ENCODE measurements at regions not wholly inside any gene's neighbourhood (a gene's known extent, or its start where the extent isn't known, plus 50 kb on each side); places are given as distances from the start of the nearest gene placed in this dataset.
"Not testable (repeated sequence)": the region's sequence is repeated elsewhere in the genome, so short reads cannot be mapped to it uniquely, and the experiment has no call there.

DNA sequence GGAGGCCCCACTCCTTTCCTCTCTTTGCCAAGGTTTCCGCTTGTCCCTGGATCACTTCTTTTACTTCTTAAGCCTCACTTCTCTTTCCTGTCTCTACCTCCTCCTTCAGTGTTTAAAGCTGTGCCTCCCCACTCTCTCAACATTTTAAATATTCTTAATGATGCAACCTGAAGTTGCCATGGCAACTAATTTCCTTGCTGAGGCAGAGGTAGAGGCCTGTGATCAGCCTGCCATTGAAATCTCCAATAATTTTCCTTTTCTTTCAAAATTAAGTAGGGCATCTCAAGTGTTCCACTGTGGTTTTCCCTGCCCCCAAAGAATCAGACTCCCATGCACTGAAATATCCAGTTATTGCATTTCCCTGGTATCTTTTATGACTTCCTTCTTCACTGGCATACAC is 108.6 kb upstream of the VRK1 start:
- DNase-seq, result no peak

DNA sequence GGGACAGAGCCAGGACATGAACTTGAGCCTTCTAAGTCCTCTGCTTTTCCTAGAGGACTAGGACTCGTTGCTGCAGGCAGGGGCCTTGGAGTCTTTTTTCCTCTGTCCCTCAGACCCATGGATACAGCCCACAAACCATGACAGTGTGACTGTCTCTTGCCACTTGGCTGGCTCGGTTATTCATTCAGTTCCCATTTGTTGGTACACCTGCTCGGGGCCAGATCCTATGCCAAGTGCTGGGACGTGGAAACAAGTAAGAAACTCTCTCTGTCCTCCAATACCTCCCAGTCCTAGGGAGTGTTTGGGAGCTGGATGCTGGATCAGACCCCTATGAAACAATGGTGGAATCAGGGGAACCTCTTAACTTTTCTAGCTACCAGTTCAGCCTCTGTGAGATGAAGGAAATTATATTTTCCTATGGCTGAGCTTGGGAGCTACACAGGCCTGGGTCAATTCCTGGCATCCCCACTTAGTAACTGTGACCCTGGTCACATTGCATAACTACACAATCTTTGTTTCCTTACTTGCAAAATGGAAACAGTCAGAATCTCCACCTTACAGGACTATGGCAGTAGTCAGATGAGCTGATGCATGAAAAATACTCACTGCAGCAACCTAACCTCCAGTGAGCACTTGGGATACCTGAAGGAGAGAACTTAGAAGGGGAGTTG is 106.3 kb upstream of the VRK1 start:
- DNase-seq, result no peak

DNA sequence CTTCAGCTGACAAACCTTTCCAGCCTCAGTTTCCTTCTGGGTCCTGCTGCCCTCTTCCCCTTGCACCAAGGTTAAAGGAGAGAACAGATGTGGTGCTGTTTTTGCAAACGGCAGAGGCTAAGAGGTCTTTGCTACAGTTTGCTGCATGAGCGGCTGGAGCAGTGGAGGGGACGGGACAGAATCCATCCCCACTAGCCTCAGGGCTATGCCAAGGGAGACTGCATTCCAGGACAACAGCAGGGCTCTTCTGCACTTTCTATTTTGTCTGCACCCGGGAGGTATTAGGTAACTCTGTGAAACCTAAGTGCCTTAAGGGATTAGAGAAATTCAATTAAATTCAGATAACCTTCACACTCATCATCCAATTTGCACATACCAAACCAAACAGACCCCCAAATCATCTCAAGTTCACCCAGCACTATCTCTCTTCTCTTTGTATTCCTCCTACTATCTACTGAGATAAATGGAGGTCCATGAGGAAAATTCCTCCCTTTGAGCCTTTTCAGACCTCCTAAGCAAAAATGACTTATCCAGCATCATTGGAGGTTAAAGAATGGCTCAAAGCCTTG is 103.8 kb upstream of the VRK1 start:
- no peak for DNase-seq

DNA sequence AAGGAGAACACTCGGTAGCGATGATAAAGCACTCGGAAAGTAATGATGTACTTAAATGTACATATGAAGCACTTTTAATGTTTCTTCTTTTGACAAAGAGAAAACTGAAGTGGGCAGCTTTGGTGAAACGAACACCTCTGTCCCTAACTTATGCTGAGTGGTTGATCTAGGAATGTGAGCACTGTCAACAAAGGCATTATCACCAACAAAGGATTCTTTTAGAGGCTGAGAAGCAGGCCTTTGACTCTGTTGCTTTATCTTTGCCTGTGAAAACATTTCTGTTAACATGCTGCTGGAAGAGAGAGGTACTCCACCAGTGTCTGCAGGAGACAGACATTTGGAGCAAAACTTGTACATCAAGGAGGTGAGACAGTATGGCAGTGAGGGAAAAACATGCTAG is 103.2 kb upstream of the VRK1 start:
- DNase-seq, result no peak

DNA sequence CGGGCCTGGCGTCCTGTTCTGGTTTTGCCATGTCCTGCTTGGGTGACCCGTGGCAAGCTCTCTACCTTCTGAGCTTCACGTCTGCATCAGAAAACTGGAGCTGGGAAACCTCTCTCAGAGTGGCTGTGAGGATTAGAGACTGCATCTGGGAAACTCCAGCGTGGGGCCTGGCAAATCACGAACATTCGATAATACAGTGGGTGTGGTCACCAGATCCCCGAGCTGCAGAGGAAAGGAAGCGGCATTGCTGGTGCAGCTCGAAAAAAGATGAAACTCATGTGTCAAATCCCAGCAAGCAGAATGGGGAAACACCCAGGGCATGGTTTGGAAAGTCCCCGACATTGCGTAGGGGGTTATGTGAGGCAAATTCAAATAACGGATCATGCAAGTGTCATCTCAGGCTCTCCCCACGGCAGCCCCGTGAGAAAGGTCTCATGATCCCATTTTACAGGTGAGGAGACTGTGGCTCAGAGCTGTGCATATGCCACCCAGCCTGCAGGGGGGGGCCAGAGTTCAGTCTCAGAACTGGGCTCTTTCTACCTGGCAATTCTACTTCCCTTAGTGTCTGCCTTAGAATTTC is 98.1 kb upstream of the VRK1 start:
- no peak for DNase-seq

DNA sequence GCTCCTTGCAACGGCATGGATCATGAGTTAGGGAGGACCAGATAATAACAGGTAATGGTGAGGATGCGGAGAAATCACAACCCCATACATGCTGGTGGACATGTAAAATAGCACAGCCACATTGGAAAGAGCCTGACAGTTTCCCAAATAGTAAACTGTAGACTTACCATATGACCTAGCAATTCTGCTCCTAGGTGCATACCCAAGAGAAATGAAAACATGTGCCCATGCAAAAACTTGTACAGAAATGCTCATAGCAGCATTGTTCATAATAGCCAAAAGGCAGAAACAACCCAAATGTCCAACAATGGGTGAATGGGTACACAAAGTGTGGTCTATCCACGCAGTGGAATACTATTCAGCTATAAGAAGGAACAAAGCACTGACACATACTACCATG is 97.5 kb upstream of the VRK1 start:
- DNase-seq, result no peak

DNA sequence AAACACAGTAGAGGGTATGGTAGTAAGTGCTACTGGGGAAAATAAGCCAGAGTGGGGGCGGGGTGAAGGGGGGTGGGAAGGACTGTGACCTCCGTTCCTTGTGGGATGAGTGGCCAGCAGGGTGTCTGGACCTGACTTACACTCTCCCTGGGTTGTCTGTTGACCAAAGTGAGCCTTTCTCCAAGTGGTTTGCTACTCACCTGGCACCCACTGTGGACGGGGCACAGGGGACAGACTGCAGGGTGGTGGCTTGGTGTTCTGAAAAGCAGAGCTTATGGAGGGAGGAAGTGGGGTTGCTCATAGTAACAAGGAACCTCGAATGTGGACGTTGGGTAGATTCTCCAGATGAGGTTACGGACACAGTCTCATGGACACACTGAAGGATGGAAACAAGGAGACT is 94.4 kb upstream of the VRK1 start:
- no peak for DNase-seq

DNA sequence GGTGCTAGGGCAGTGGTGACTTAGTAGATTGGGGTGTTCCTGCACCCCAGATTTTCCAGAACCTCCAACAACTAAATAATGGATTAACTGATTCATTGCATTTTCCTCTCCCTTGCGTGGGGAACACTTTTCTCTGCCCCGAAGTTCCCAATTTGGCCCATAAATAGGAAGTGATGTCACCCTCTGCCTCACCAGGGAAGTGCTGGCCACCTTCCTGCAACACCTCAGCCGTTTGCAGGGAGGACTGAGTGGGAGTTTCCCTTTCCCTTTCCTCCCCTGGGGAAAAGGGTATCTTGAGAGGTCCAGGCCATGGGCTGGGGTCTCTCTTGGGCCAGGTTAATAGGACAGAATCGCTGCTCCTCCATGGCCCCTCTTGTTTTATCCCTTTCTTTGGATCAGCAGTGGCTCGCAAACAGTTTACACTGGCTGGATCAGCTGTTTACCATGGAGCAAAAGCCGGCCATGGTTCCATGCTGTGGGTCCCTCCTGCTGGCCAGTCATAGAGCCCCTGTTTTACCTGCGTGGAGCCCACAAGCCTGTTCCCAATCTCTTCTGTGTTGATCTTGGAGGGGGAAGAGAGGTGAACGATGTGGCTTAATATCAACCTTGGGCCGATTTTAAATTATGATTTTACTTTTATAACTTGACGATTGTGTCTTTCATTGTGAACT is 91.6 kb upstream of the VRK1 start:
- no peak for DNase-seq

DNA sequence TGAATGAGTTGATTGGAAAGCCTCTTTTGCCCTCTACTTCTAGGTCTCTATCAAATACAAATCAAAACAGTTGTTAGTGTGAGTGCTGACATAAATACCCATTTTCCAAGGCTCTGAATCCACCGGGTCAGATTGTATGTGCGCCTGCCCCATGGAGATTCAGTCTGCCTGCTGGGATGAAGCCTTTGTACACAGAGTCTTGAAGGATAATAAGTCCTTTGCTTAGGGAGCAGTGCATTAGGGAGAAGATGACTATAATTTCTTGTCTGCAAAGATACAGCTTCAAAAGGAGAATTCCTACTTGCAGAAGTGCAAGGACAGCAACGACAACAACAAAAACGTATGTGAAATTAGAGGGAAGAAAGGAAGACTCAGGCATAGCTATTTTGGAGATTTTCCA is 90.3 kb upstream of the VRK1 start:
- no peak for DNase-seq

DNA sequence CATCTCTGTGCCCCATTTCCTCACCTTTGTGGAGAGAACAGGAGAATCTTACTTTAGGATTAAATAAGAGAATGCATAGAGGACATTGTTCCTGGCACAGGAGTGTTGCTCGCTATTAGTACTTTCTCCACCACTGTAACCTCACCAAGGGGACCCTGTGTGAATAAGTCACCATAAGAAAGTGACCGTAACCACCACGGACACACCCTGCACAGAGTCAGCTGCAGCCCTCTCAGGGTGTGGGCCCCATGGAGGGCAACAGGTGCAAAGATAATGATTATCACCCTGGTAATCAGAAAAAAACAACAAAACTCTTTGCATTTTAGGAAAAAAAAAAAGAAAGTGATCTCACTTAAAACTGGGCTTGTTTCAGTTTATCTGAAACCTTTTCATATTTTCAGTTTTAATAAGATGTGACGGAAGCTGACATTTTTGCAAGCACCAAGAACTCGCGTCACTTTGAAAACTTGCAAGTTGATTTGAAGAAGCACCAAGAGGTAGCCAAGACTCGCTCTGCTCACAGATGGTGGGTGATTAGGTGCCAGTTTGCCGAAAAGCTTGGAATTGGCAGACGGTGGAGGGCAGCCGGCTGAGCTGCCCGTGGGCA is 87.0 kb upstream of the VRK1 start:
- DNase-seq, result no peak

DNA sequence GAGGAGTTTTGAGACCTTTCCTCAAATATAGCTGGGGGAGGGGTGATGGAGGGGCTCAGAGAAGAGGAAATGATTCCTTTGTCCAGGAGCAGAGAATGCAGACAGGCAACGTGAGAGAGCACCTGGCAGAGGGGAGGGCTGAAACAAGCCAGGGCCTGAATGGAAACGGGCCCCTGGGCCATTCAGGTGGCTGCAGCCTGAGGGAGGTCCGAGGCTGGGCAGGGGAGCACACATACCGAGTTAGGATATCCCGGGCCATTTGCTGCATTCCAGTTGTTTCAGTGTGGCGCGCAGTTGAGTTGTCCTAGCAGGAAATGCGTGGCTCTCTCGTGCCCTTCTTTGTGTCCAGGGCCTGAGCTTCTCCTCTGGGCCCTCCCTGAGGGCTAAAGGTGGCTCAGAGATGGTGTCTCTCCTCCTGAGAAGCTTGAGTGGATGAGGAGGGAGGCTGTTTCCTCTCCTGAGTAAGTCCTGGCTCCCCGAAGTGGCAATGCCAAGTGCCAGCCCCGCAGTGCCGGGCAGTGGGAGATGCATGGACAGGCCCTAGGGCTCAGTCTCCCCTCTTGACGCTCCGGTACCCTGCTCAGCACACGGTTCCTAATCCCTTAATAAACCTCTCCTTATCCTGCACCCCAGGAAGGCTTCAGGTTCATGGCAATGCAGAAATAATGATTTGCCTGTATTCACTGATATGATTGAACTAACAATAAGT is 85.5 kb upstream of the VRK1 start:
- DNase-seq, result no peak

DNA sequence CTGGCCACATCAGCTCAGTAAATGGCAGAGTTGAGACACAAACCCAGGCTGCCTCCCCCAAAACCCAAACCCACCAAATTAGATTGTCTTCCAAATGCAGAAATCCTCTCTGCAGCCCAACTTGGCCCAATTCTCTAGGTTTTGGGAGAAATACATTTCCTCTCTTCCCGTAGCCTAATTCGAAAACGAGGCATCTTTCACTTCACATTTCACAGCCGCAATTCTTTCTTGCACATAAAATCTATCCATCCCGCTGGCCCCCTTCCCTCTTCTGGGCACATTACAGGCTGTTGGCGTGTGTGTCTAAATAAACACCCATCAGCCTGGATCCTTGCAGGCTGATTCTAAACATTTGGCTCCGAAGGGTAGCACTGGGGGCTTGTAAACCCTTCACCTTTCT is 83.8 kb upstream of the VRK1 start:
- no peak for DNase-seq

DNA sequence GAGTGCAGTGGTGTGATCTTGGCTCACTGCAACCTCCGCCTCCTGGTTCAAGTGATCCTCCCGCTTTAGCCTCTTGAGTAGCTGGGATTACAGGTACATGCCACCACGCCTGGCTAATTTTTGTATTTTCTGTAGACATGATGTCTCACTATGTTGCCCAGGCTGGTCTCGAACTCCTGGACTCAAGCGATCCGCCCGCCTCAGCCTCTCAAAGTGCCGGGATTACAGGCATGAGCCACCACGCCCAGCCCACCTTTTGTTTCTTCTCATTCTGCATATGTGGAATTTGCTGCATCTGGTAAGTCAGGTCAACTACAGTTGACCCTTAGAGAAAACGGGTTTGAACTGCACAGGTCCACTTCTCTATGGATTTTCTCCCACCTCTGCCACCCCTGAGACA is 82.6 kb upstream of the VRK1 start:
- not testable (repeated sequence) for DNase-seq

DNA sequence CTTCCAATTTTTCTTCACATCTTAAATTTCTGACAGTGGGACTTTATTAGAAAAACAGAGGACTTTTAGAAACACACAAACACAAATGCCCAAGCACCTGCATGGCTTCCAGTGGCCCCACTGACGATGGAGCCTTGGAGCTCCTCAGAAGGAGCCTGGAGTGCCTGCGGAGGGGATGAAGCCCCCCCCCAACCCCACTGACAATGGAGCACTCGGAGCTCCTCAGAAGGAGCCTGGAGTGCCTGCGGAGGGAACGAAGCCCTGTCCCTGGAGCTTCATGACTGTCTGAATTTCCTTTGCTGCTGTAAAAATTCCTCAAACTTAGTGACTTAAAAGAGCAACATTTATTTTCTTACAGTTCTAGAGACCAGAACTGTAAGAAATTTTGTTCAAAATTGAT is 80.1 kb upstream of the VRK1 start:
- DNase-seq, result no peak

DNA sequence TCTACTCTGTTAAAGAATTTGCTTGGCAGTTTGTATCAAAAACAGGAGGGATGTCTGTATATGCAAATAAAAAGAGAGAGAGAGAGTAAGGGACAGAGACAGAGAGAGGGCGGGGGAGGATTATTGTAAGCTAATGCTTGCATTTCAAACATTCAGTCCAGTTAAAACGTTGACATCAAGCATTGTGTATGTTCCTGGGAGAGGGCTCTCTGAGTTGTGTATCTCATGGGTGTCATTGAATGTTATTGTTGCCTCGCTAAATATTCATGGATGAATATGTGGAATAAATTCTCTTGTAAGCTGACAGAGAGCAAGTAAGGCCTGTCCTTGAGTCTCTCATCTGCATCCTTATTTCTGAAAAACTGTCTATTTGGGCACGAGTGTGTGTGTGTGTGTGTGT is 78.8 kb upstream of the VRK1 start:
- no peak for DNase-seq

DNA sequence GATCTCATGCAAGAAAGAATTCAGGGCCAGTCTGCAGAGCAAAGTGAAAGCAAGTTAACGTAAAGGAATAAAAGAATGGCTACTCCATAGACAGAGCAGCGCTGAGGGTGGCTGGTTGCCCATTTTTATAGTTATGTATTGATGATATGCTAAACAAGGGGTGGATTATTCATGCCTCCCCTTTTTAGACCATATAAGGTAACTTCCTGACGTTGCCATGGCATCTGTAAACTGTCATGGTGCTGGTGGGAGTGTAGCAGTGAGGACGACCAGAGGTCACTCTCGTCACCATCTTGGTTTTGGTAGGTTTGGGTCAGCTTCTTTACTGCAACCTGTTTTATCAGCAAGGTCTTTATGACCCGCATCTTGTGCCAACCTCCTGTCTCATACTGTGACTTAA is 76.5 kb upstream of the VRK1 start:
- not testable (repeated sequence) for DNase-seq

DNA sequence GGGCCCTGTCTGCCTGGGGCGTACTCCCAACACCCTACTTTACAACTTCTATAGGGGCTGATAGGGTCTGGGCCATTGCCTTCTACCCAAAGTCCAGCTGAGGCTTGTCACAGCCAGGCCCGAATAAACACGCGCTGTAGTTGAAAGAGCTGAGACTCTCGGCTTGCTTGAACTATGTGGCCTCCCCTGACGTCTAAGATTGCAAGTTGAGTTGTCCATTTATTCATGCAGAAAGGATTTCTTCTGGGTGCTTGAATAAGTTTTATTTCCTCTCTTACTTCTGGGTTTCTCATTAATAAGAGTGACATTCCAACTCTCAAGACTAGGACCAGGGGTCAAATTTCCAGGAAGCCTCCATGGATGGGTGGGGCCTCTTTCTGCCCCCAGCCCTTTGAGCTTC is 74.4 kb upstream of the VRK1 start:
- no peak for DNase-seq

DNA sequence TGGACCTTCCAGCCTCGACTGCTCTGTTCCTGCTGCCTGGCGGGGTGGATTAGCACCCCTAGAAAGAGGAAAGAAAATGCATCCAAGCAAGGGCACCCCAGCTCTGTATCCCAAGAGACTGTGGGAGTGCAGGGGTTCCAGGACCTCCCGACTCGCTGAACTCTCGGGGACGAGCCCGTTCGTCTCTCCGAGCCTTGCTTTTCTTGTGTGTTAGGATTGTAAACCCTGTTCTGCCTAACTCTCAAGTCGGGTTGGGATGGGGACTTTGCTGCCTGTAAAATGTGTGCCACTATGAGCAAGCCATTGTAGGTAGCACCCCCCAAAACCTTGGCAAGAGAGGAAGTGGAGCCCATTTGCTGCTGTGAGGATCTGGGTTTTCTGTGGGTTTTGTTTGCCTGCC is 73.2 kb upstream of the VRK1 start:
- DNase-seq, result no peak

DNA sequence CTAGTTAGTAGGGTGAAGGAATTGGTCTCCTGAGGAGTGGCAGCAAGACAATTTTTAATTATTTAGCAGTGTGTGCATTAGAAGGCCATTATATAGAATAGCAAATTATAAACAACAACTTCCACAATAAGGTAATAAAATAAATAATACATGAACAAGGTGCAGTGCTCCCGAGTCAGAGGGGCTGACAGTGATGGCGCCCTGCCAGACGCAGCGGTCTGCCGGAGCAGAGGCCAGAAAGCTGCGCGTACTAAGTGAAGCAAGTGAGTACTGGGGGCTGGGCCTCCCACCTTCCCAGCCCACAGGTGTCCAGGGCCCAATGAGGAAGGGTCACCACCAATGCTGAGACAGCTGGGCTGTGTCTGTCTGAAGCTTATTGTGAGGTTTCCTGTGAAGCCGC is 72.0 kb upstream of the VRK1 start:
- DNase-seq, result no peak

DNA sequence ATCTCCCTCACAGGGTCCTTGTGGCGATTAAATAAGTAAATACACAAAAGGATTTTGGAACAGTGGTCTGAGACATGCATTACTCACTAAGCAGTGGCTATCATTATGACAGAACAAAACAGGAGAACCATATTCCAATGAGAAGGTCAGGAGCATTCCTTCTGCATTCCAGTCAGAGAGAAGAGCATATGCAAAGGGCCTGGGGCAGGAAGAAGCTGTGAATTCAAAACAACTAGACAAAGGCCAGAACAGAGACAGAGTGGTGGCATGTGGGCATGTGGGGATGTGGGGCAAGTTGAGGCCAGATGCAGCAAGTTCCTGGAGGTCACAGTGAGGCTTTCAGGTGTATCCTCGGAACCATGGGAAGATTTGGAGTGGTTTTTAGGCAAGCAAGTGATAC is 70.1 kb upstream of the VRK1 start:
- DNase-seq, result no peak

DNA sequence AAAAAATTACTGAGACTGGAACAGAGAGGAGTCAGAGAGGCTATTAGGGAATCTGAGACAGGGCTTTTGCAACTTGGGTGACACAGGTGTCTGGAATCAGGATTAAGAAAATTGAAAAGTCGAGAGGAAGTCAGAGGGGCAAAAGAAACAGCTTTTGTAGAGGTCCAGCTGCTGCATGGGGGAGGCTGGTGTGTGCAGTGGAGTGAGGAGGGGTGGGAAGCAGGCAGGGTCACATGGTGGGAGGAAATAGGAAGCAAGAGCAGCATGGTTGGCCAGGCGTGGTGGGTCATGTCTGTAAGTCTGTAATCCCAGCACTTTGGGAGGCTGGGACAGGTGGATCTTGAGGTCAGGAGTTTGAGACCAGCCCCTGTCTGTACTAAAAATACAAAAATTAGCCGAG is 69.7 kb upstream of the VRK1 start:
- no peak for DNase-seq

DNA sequence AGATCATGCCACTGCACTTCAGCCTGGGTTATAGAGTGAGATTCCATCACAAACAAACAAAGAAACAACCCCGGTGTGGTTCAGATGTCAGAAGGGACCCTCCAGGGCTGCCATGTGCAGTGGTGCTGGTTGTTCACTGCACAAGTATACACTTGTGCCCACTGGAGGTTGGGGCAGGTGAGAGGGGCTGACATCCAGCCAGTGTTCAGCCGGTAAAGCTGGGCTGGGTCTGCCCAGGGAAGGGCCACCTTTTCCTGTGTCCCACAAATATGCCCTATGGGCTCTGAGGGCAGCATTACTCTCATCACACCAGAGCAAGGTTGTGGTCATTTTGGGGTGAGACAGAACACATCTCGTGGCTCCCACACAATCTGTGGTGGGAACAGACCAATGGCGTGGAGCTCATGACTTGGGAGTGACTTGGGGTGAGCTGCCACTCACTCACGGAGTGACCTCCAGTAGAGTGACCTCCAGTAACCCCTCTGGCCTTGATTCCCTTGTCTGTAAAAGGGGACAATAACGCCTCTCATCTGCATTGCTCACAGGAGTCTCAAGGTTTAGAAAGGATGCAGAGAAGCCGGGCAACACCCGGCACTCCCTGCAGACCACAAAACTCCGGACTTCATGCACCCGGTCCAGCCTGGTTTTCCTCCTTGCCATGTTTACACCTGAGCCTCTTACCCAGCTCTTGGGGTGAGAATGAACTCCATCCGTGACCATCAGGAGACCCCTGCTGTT is 69.0 kb upstream of the VRK1 start:
- no peak for DNase-seq

DNA sequence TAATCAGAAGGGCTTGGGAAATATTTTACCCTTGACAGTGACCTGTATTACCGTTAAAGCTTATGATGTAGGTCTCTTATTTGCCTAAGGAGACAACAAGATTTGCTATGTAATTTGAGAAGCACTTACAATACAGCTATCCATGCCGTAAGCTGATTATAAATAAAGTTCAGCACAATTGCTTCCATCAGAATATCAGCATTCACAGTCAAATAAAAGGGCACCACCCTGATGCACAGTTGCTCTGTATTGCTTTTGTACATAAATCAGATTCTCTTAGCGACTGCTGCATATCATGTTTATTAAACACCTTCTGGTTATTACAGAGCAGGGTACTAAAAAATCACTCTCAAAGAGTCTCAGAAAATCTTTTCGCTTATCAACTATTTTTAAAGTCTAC is 67.3 kb upstream of the VRK1 start:
- DNase-seq, result no peak

Data from CD4-positive, alpha-beta T cell treated with Interleukin-15 for 1 hour (primary cell).